H1 (cell line): ENCODE measurements at regions not wholly inside any gene's neighbourhood (a gene's known extent, or its start where the extent isn't known, plus 50 kb on each side); places are given as distances from the start of the nearest gene placed in this dataset.

Experiments used
- CTCF ChIA-PET: fragments of 300-600 bp; sonication (Branson Sonifier 250); formaldehyde crosslinking; loops from one replicate; lab custom pipeline; 2021; ENCODE audit not compliant: partially characterized antibody; lab: Charles Lee
- POLR2A ChIA-PET: fragments of 300-600 bp; sonication (Branson Sonifier 250); formaldehyde crosslinking; loops from one replicate; lab custom pipeline; 2021; ENCODE audit warnings: inconsistent platforms; ENCODE audit not compliant: partially characterized antibody; lab: Charles Lee
- DNase-seq, 2 experiments: peaks; one replicate each; pipeline versions ENCODE4 v3.0.0 to v3.0.0-alpha.2; 2010 to 2022; ENCODE audit warnings: low spot score in 2 of 2, low read depth in 1 of 2, mixed read lengths in 1 of 2
- FAIRE-seq: peaks from 2 replicates; lab custom pipeline; 2011; peaks lifted over from hg19 to GRCh38; lab: Jason Lieb, UNC
- H2AFZ ChIP-seq: 2 replicates; pipeline ENCODE4 v1.8.1; 2012; ENCODE audit warnings: low read length, inconsistent platforms
- H2AK5ac ChIP-seq: 2 replicates; pipeline ENCODE4 v1.6.1; 2013; ENCODE audit warnings: low read depth, low read length
- H2BK120ac ChIP-seq: replicated peaks from 2 replicates; pipeline ENCODE3; 2013; ENCODE audit warnings: low read depth, low read length, inconsistent platforms
- H2BK12ac ChIP-seq: 2 replicates; pipeline ENCODE4 v1.6.1; 2013; ENCODE audit warnings: low read depth, low read length
- H2BK15ac ChIP-seq: 2 replicates; pipeline ENCODE4 v1.6.1; 2013; ENCODE audit warnings: low read length
- H2BK20ac ChIP-seq: 2 replicates; pipeline ENCODE4 v1.6.1; 2013; ENCODE audit warnings: low read length
- H2BK5ac ChIP-seq: 2 replicates; pipeline ENCODE4 v1.6.1; 2013; ENCODE audit warnings: low read depth, low read length
- H3K14ac ChIP-seq: 2 replicates; pipeline ENCODE4 v1.6.1; 2013; ENCODE audit warnings: inconsistent platforms; ENCODE audit not compliant: insufficient read length
- H3K18ac ChIP-seq: 2 replicates; pipeline ENCODE4 v1.6.1; 2013; ENCODE audit warnings: low read length; ENCODE audit errors: extremely low read depth
- H3K23ac ChIP-seq: 2 replicates; pipeline ENCODE4 v1.6.1; 2013; ENCODE audit warnings: inconsistent platforms; ENCODE audit not compliant: insufficient read length
- H3K23me2 ChIP-seq: 2 replicates; pipeline ENCODE4 v1.6.1; 2013; ENCODE audit warnings: low read depth, low read length
- H3K27ac ChIP-seq: 2 replicates; pipeline ENCODE4 v1.6.1; 2011; ENCODE audit warnings: low read depth, low read length, inconsistent platforms
- H3K27me3 ChIP-seq, 4 experiments: replicated peaks in 1 of 4; 1 replicate in 1 of 4; 2 replicates in 3 of 4; pipeline versions ENCODE4 v1.6.1 to v1.8.1; 2011 to 2013; ENCODE audit warnings: low read length in 3 of 4, mild to moderate bottlenecking in 3 of 4, inconsistent platforms in 2 of 4, mixed read lengths in 2 of 4, moderate library complexity in 1 of 4; ENCODE audit not compliant: control insufficient read depth in 3 of 4, insufficient read depth in 3 of 4; ENCODE audit errors: extremely low read depth in 1 of 4
- H3K36me3 ChIP-seq, 4 experiments: 2 replicates each; pipeline versions ENCODE4 v1.6.1 to v1.8.1; 2011 to 2013; ENCODE audit warnings: mild to moderate bottlenecking in 4 of 4, low read length in 3 of 4, moderate library complexity in 2 of 4, control low read depth in 1 of 4, inconsistent platforms in 1 of 4; ENCODE audit not compliant: insufficient read depth in 4 of 4, control insufficient read depth in 2 of 4
- H3K4ac ChIP-seq: replicated peaks from 2 replicates; pipeline ENCODE3; 2013; ENCODE audit warnings: low read length, low read depth, mixed read lengths, inconsistent platforms; ENCODE audit not compliant: insufficient read length
- H3K4me1 ChIP-seq, 4 experiments: replicated peaks in 1 of 4; 1 replicate in 1 of 4; 2 replicates in 3 of 4; pipeline versions ENCODE4 v1.6.1 to v1.8.1; 2011 to 2013; ENCODE audit warnings: low read length in 3 of 4, inconsistent platforms in 2 of 4, mixed read lengths in 1 of 4; ENCODE audit not compliant: insufficient read depth in 4 of 4, control insufficient read depth in 3 of 4
- H3K4me2 ChIP-seq, 2 experiments: 2 replicates each; pipeline versions ENCODE4 v1.6.1 to v1.8.1; 2011 to 2013; ENCODE audit warnings: low read depth in 2 of 2, low read length in 2 of 2, control low read depth in 1 of 2, inconsistent platforms in 1 of 2, mild to moderate bottlenecking in 1 of 2; ENCODE audit not compliant: insufficient read depth in 1 of 2
- H3K4me3 ChIP-seq, 4 experiments: fragments of 200-600, 300-600 bp in 1 of 4; sonication (generic), shearing (Covaris generic), sonication (Bioruptor Twin) in 1 of 4; 2 replicates each; pipeline versions ENCODE4 v1.5.1 to v1.8.1; 2011 to 2016; ENCODE audit warnings: low read length in 4 of 4, low read depth in 3 of 4, control low read depth in 2 of 4, inconsistent platforms in 2 of 4, mild to moderate bottlenecking in 2 of 4, mixed read lengths in 1 of 4, moderate library complexity in 1 of 4; ENCODE audit not compliant: insufficient read depth in 2 of 4; ENCODE audit errors: extremely low read depth in 1 of 4
- H3K56ac ChIP-seq: replicated peaks from 2 replicates; pipeline ENCODE3; 2013; ENCODE audit warnings: low read depth, mild to moderate bottlenecking, mixed read lengths, low read length, inconsistent platforms; ENCODE audit not compliant: insufficient read length
- H3K79me1 ChIP-seq: 2 replicates; pipeline ENCODE4 v1.6.1; 2013; ENCODE audit warnings: low read depth, low read length, control low read depth
- H3K79me2 ChIP-seq, 2 experiments: 2 replicates each; pipeline versions ENCODE4 v1.6.1 to v1.8.1; 2012 to 2013; ENCODE audit warnings: low read length in 2 of 2, mild to moderate bottlenecking in 2 of 2, inconsistent platforms in 1 of 2; ENCODE audit not compliant: insufficient read depth in 2 of 2, control insufficient read depth in 1 of 2
- H3K9ac ChIP-seq, 4 experiments: replicated peaks in 1 of 4; 1 replicate in 1 of 4; 2 replicates in 3 of 4; pipeline versions ENCODE4 v1.6.1 to v1.8.1; 2011 to 2013; ENCODE audit warnings: low read depth in 3 of 4, low read length in 3 of 4, control low read depth in 2 of 4, mild to moderate bottlenecking in 2 of 4, moderate library complexity in 2 of 4, inconsistent platforms in 1 of 4; ENCODE audit errors: extremely low read depth in 1 of 4
- H3K9me3 ChIP-seq, 2 experiments: 2 replicates each; pipeline versions ENCODE4 v1.6.1 to v1.8.1; 2012 to 2013; ENCODE audit warnings: mild to moderate bottlenecking in 2 of 2, moderate library complexity in 2 of 2, control low read depth in 1 of 2, inconsistent platforms in 1 of 2, low read depth in 1 of 2, low read length in 1 of 2, mixed read lengths in 1 of 2; ENCODE audit not compliant: insufficient read depth in 2 of 2
- H4K20me1 ChIP-seq, 2 experiments: replicated peaks in 1 of 2; 2 replicates each; pipeline versions ENCODE3 to v1.8.1; 2011 to 2013; ENCODE audit warnings: inconsistent platforms in 2 of 2, low read length in 2 of 2, mild to moderate bottlenecking in 1 of 2; ENCODE audit not compliant: insufficient read depth in 2 of 2, control insufficient read depth in 1 of 2
- H4K5ac ChIP-seq: 2 replicates; pipeline ENCODE4 v1.6.1; 2013; ENCODE audit warnings: low read length, low read depth, mixed read lengths, inconsistent platforms; ENCODE audit not compliant: insufficient read length
- H4K8ac ChIP-seq: 2 replicates; pipeline ENCODE4 v1.8.0; 2013; ENCODE audit warnings: mild to moderate bottlenecking, moderate library complexity, low read length, inconsistent platforms; ENCODE audit not compliant: insufficient read depth; ENCODE audit errors: extremely low read depth
- H4K91ac ChIP-seq: replicated peaks from 2 replicates; pipeline ENCODE3; 2013; ENCODE audit warnings: low read length, mixed read lengths, inconsistent platforms; ENCODE audit not compliant: insufficient read length
- ASH2L ChIP-seq: fragments of 200-600, 300-600 bp; sonication (generic); IDR thresholded peaks from one replicate; pipeline ENCODE4 v1.7.1; 2017; ENCODE audit warnings: low read length
- CBX8 ChIP-seq: fragments of 300-800, 300-1000 bp; sonication (generic); IDR thresholded peaks from 2 replicates; pipeline ENCODE4 v1.7.1; 2016; ENCODE audit warnings: low read depth, low read length, borderline replicate concordance
- EP300 ChIP-seq, 2 experiments: IDR thresholded peaks; 1 replicate in 1 of 2; 2 replicates in 1 of 2; pipeline ENCODE4 v1.6.1; 2011 to 2012; ENCODE audit warnings: low read depth in 2 of 2, low read length in 2 of 2, mild to moderate bottlenecking in 2 of 2, borderline replicate concordance in 1 of 2, inconsistent platforms in 1 of 2, moderate library complexity in 1 of 2
- SP1 ChIP-seq: IDR thresholded peaks from 2 replicates; pipeline ENCODE4 v1.6.1; 2011; ENCODE audit warnings: low read depth, low read length
- TCF12 ChIP-seq: IDR thresholded peaks from 2 replicates; pipeline ENCODE4 v1.6.1; 2011; ENCODE audit warnings: low read depth, mild to moderate bottlenecking, low read length
- TEAD4 ChIP-seq: IDR thresholded peaks from 2 replicates; pipeline ENCODE4 v1.6.1; 2012; ENCODE audit warnings: low read depth, low read length, inconsistent platforms, mixed read lengths
- YY1 ChIP-seq: IDR thresholded peaks from 2 replicates; pipeline ENCODE4 v1.6.1; 2011; ENCODE audit warnings: low read depth, mild to moderate bottlenecking, low read length
- WGBS, 2 experiments: shearing (Covaris generic) in 1 of 2; methylation state at CpG; one replicate each; pipeline versions ENCODE4 v1.1.6 to v1.1.7; 2013 to 2015; ENCODE audit warnings: low lambda C conversion rate in 2 of 2, mixed read lengths in 2 of 2, inconsistent platforms in 1 of 2, low coverage in 1 of 2, missing lambda C conversion rate in 1 of 2; ENCODE audit not compliant: insufficient replicate concordance in 2 of 2, insufficient coverage in 1 of 2, insufficient read length in 1 of 2; ENCODE audit errors: extremely low coverage in 1 of 2, missing lambda C conversion rate in 1 of 2; 5-methylcytosine and 5-hydroxymethylcytosine counted together

- no peak overlapping the region for H3K14ac ChIP-seq
- H2BK12ac ChIP-seq, result no peak overlapping the region
- FAIRE-seq (peak; percentile 73), DNase-seq (no peak)
- H3K79me1 ChIP-seq, result no peaks in the 10 kb centered on the region
- ChIA-PET POLR2A (interaction anchor here (0.7 kb wide), 1 partner anchor 202 kb away, joined by 3 read pairs; no protein-coding TSS in a partner anchor), CTCF (no interaction called here)
- no peak overlapping the region for H3K4me2 ChIP-seq
- no peaks in the 10 kb centered on the region for H3K36me3 ChIP-seq
- H3K56ac ChIP-seq, result no peak overlapping the region
- no peak overlapping the region for H3K23ac ChIP-seq
- H3K18ac ChIP-seq, result no peak overlapping the region
- H3K4me1 ChIP-seq, result no peaks in the 10 kb centered on the region
- 56% methylated on average over 2 of the region's 2 CpGs; no CpG with 5 or more reads in 1 of the 2 experiments for WGBS, 2 experiments
- H4K5ac ChIP-seq, result no peak overlapping the region
- H4K20me1 ChIP-seq, result no peaks in the 10 kb centered on the region
- no peaks in the 10 kb centered on the region for H3K9me3 ChIP-seq
- H3K79me2 ChIP-seq, result no peaks in the 10 kb centered on the region
- no peak overlapping the region for H4K8ac ChIP-seq
- no peak overlapping the region for H3K4me3 ChIP-seq
- H2BK20ac ChIP-seq, result no peak overlapping the region
- H2BK15ac ChIP-seq, result no peak overlapping the region
- H3K9ac ChIP-seq, result no peak overlapping the region
- no peak overlapping the region for H3K4ac ChIP-seq
- no peak overlapping the region for H3K27ac ChIP-seq
- TF ChIP-seq TEAD4 (peak; percentile 91), TCF12 (peak; percentile 93), SP1 (peak; percentile 69; the same call in 1 of the 2 replicates), CBX8 (no peak), ASH2L (peak; percentile 71), YY1 (no peak), EP300 (IDR thresholded peaks at IDR 0.05; ENCODE audit: borderline replicate concordance in 1 of 2, low read depth in 2 of 2, low read length in 2 of 2) (peak in 1 of 2 experiments; percentile 31; a peak in 1 of 3 replicates)
- no peaks in the 10 kb centered on the region; the same call in 1 of the 2 replicates for H3K23me2 ChIP-seq
- H4K91ac ChIP-seq, result no peak overlapping the region
- H2BK120ac ChIP-seq, result no peak overlapping the region
- no peak overlapping the region for H2AK5ac ChIP-seq
- H2BK5ac ChIP-seq, result no peak overlapping the region
- H2AFZ ChIP-seq, result no peak overlapping the region
- no peaks in the 10 kb centered on the region for H3K27me3 ChIP-seq
These were observed 58.1 kb upstream of the INTU start for GRCh38 chr4:127574643-127575042.
